ENCODE measurements at regions not wholly inside any gene's neighbourhood (a gene's known extent, or its start where the extent isn't known, plus 50 kb on each side); places are given as distances from the start of the nearest gene placed in this dataset.

GRCh38 chr13:109989686-109990085, 203.3 kb upstream of the IRS2 start:
- TF ChIP-seq, protein P1, sequence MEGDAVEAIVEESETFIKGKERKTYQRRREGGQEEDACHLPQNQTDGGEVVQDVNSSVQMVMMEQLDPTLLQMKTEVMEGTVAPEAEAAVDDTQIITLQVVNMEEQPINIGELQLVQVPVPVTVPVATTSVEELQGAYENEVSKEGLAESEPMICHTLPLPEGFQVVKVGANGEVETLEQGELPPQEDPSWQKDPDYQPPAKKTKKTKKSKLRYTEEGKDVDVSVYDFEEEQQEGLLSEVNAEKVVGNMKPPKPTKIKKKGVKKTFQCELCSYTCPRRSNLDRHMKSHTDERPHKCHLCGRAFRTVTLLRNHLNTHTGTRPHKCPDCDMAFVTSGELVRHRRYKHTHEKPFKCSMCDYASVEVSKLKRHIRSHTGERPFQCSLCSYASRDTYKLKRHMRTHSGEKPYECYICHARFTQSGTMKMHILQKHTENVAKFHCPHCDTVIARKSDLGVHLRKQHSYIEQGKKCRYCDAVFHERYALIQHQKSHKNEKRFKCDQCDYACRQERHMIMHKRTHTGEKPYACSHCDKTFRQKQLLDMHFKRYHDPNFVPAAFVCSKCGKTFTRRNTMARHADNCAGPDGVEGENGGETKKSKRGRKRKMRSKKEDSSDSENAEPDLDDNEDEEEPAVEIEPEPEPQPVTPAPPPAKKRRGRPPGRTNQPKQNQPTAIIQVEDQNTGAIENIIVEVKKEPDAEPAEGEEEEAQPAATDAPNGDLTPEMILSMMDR (IDR thresholded peaks at IDR 0.05): no peak
- TF ChIP-seq POLR2AphosphoS5 (IDR thresholded peaks at IDR 0.05; ENCODE audit: low read depth, low read length): no peak
